CD4-positive, alpha-beta T cell (primary cell): ENCODE measurements at regions not wholly inside any gene's neighbourhood (a gene's known extent, or its start where the extent isn't known, plus 50 kb on each side); places are given as distances from the start of the nearest gene placed in this dataset.

Experiments
- ATAC-seq: fragments of 200-7000 bp; cut with Tn5 transposase; one replicate; pipeline ENCODE4 v1.10.0; 2022; ENCODE audit warnings: mild to moderate bottlenecking; ENCODE audit not compliant: poor library complexity
- CTCF ChIA-PET: fragments of 350-600 bp; sonication (Branson Sonifier 250); formaldehyde crosslinking; loops from one replicate; lab custom pipeline; 2021; ENCODE audit warnings: antibody characterized with exemption, inconsistent platforms; lab: Charles Lee
- POLR2A ChIA-PET: fragments of 350-600 bp; sonication (Branson Sonifier 250); formaldehyde crosslinking; loops from one replicate; lab custom pipeline; 2021; ENCODE audit warnings: antibody characterized with exemption, inconsistent platforms; lab: Charles Lee
- DNase-seq, 14 experiments: peaks; one replicate each; pipeline ENCODE4 v3.0.0-alpha.2; 2013 to 2020; ENCODE audit warnings: mixed read lengths in 2 of 14
- H3K27ac ChIP-seq, 2 donors: one replicate each; pipeline versions ENCODE4 v1.5.1 to v1.7.0; 2013; ENCODE audit warnings: low read length in 2 of 2, low read depth in 1 of 2, mild to moderate bottlenecking in 1 of 2
- H3K27me3 ChIP-seq, 2 experiments: 1 replicate in 1 of 2; 2 replicates in 1 of 2; pipeline versions ENCODE4 v1.6.1 to v1.7.0; 2013; ENCODE audit warnings: low read length in 2 of 2, control low read depth in 1 of 2, mild to moderate bottlenecking in 1 of 2, moderate library complexity in 1 of 2; ENCODE audit not compliant: insufficient read depth in 2 of 2, control insufficient read depth in 1 of 2
- H3K36me3 ChIP-seq: one replicate; pipeline ENCODE4 v1.6.1; 2013; ENCODE audit warnings: low read length, control low read depth; ENCODE audit not compliant: insufficient read depth
- H3K4me1 ChIP-seq: one replicate; pipeline ENCODE4 v1.6.1; 2013; ENCODE audit warnings: low read length, control low read depth; ENCODE audit not compliant: insufficient read depth
- H3K4me3 ChIP-seq: one replicate; pipeline ENCODE4 v1.5.1; 2013; ENCODE audit warnings: mild to moderate bottlenecking, low read length, moderate library complexity
- H3K9me3 ChIP-seq, 2 experiments: 1 replicate in 1 of 2; 2 replicates in 1 of 2; pipeline versions ENCODE4 v1.6.1 to v1.7.0; 2013; ENCODE audit warnings: low read length in 2 of 2, mild to moderate bottlenecking in 2 of 2, control low read depth in 1 of 2, moderate library complexity in 1 of 2; ENCODE audit not compliant: control insufficient read depth in 1 of 2, insufficient read depth in 1 of 2
- H3K27ac Mint-ChIP-seq: one replicate; pipeline ENCODE4 v1.8.0; 2020; ENCODE audit warnings: mixed read lengths
- H3K27me3 Mint-ChIP-seq: one replicate; pipeline ENCODE4 v1.8.0; 2021; ENCODE audit warnings: mixed read lengths
- H3K36me3 Mint-ChIP-seq: one replicate; pipeline ENCODE4 v1.8.0; 2021; ENCODE audit warnings: low read depth, mixed read lengths
- H3K4me1 Mint-ChIP-seq: one replicate; pipeline ENCODE4 v1.8.0; 2021; ENCODE audit warnings: low read depth, mixed read lengths
- H3K4me3 Mint-ChIP-seq: one replicate; pipeline ENCODE4 v1.8.0; 2020; ENCODE audit warnings: mild to moderate bottlenecking, mixed read lengths
- H3K9me3 Mint-ChIP-seq: one replicate; pipeline ENCODE4 v1.8.0; 2020; ENCODE audit warnings: mixed read lengths
- intact Hi-C, 2 experiments: fragments of 100-400 bp; cut with DNase I in 1 of 2; cut with micrococcal nuclease in 1 of 2; formaldehyde crosslinking; loops; one replicate each; pipeline versions ENCODE4 v1.15.1 to v1.9.0; 2023 to 2025; cut with DNase I, micrococcal nuclease
- TF ChIP-seq, protein P1 (sequence below): fragments of 200-600 bp; IDR thresholded peaks from one replicate; pipeline ENCODE4 v1.8.0; 2022; ENCODE audit warnings: antibody characterized with exemption, mild to moderate bottlenecking

DNA sequence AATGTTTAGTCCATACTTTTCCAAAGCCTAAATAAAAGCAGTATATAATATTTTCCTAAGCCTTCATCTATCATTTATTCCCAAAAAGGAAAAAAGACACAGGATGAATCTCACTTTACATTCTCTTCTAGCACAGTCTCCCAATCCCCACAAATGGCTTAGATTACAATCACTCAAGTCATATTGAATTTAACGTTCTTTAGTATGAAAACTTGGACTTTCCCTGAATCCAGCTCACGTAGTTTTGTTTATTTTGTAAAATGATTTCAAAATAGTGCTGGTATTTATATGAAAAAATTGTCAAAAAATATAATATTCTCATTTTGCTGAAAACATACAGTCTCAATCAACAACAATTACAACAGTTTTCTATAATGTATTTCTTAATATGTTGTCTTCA is 137.7 kb upstream of the CCDC150 start:
- Histone ChIP-seq H3K27ac (no peak overlapping the region), H3K4me1 (no peaks in the 10 kb centered on the region), H3K9me3 (peaks cover 0 to 6% of the 10 kb centered on the region in 2 experiments), H3K27me3 (no peaks in the 10 kb centered on the region), H3K4me3 (no peak overlapping the region), H3K36me3 (no peaks in the 10 kb centered on the region)
- Mint-ChIP-seq H3K36me3 (no peaks in the 10 kb centered on the region), H3K4me3 (no peak overlapping the region), H3K9me3 (peaks cover 2% of the 10 kb centered on the region), H3K4me1 (no peaks in the 10 kb centered on the region), H3K27ac (no peak overlapping the region), H3K27me3 (peaks cover 22% of the 10 kb centered on the region)
- TF ChIP-seq, protein P1, sequence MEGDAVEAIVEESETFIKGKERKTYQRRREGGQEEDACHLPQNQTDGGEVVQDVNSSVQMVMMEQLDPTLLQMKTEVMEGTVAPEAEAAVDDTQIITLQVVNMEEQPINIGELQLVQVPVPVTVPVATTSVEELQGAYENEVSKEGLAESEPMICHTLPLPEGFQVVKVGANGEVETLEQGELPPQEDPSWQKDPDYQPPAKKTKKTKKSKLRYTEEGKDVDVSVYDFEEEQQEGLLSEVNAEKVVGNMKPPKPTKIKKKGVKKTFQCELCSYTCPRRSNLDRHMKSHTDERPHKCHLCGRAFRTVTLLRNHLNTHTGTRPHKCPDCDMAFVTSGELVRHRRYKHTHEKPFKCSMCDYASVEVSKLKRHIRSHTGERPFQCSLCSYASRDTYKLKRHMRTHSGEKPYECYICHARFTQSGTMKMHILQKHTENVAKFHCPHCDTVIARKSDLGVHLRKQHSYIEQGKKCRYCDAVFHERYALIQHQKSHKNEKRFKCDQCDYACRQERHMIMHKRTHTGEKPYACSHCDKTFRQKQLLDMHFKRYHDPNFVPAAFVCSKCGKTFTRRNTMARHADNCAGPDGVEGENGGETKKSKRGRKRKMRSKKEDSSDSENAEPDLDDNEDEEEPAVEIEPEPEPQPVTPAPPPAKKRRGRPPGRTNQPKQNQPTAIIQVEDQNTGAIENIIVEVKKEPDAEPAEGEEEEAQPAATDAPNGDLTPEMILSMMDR = no peak
- intact Hi-C loops = no loop called here
- CTCF ChIA-PET = interaction anchor here (1.2 kb wide), 1 partner anchor 16 kb away, joined by 3 read pairs; no protein-coding TSS in a partner anchor
- no peak for ATAC-seq
- POLR2A ChIA-PET = no interaction called here
- no peak for DNase-seq

DNA sequence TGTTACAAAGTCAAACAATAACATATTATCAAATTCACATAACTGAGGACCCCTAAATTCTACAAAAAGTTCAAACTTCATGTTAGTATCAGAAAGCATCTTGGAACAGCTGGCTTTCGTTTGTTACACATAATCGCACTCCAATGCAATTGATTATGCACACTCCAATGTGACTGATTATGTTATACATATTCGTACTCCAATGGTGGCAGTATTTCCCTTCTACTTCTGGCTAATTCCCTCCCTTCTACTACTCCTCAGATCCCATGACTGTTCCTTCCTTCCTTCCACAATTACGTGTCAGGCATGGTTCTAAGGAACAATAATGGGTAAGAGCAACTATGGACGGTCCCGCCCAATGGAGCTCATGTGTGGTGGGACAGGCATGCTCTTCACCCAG is 137.1 kb upstream of the CCDC150 start:
- Histone ChIP-seq H3K4me3 (no peak overlapping the region), H3K4me1 (no peaks in the 10 kb centered on the region), H3K9me3 (peaks cover 0 to 6% of the 10 kb centered on the region in 2 experiments), H3K36me3 (no peaks in the 10 kb centered on the region), H3K27ac (no peak overlapping the region), H3K27me3 (peaks cover 0 to 2% of the 10 kb centered on the region in 2 experiments)
- intact Hi-C loops = no loop called here
- DNase-seq (no peak), ATAC-seq (no peak)
- Mint-ChIP-seq H3K9me3 (peaks cover 2% of the 10 kb centered on the region), H3K4me1 (no peaks in the 10 kb centered on the region), H3K27me3 (peaks cover 23% of the 10 kb centered on the region), H3K36me3 (no peaks in the 10 kb centered on the region), H3K27ac (no peak overlapping the region), H3K4me3 (no peak overlapping the region)
- TF ChIP-seq, protein P1 = no peak
- ChIA-PET POLR2A (no interaction called here), CTCF (interaction anchor here (1.2 kb wide), 1 partner anchor 15 kb away, joined by 3 read pairs; no protein-coding TSS in a partner anchor)

DNA sequence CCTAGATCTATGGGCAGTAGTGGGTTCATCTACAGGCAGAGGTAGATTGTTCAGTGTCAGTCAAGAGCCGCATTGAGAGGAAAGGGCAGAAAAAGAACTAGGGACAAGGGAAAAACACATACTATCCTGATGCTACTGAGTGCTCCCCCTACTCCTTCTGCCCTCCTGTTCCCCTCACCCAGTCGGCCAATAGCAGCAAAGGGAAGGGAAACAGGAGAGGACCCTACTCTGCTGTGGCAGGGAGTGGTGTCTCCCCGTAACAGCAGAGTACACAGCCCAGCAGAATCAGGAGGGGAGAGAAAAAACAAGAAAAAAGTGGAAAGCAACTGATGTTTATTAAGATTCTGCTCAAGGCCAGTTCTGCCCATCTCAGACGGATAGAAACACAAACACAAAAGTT is 136.1 kb upstream of the CCDC150 start:
- H3K27ac ChIP-seq = no peak overlapping the region
- no peak overlapping the region for H3K4me3 ChIP-seq
- no peak overlapping the region for H3K27ac Mint-ChIP-seq
- H3K4me1 Mint-ChIP-seq = no peaks in the 10 kb centered on the region
- no peak overlapping the region for H3K4me3 Mint-ChIP-seq
- H3K36me3 ChIP-seq = no peaks in the 10 kb centered on the region
- no peak for ATAC-seq
- intact Hi-C loops = no loop called here
- peaks cover 2% of the 10 kb centered on the region for H3K9me3 Mint-ChIP-seq
- H3K9me3 ChIP-seq = peaks cover 0 to 6% of the 10 kb centered on the region in 2 experiments
- ChIA-PET POLR2A (no interaction called here), CTCF (no interaction called here)
- DNase-seq = no peak
- TF ChIP-seq, protein P1 = no peak
- peaks cover 0 to 2% of the 10 kb centered on the region in 2 experiments for H3K27me3 ChIP-seq
- H3K27me3 Mint-ChIP-seq = peaks cover 29% of the 10 kb centered on the region
- H3K4me1 ChIP-seq = no peaks in the 10 kb centered on the region
- no peaks in the 10 kb centered on the region for H3K36me3 Mint-ChIP-seq
